ENCODE measurements at regions not wholly inside any gene's neighbourhood (a gene's known extent, or its start where the extent isn't known, plus 50 kb on each side); places are given as distances from the start of the nearest gene placed in this dataset.

- H3K4me3 ChIP-seq (ENCODE audit: low read depth, low read length) = no peak overlapping the region
- TF ChIP-seq CTCF (IDR thresholded peaks at IDR 0.05; ENCODE audit: borderline replicate concordance, insufficient read depth, low read depth, low read length) = no peak
Observed at GRCh38 chr9:28212979-28213378, 639.7 kb upstream of the C9orf72 start.

GRCh38 chr9:28215536-28216299 lies 642.4 kb upstream of the C9orf72 start:
- TF ChIP-seq CTCF (IDR thresholded peaks at IDR 0.05; ENCODE audit: borderline replicate concordance, insufficient read depth, low read depth, low read length) = no peak
- H3K4me3 ChIP-seq (ENCODE audit: low read depth, low read length) = no peak overlapping the region

GRCh38 chr9:28232686-28233085 lies 659.4 kb upstream of the C9orf72 start:
- no peak for TF ChIP-seq CTCF (IDR thresholded peaks at IDR 0.05; ENCODE audit: borderline replicate concordance, insufficient read depth, low read depth, low read length)
- no peak overlapping the region for H3K4me3 ChIP-seq (ENCODE audit: low read depth, low read length)

- TF ChIP-seq CTCF (IDR thresholded peaks at IDR 0.05; ENCODE audit: borderline replicate concordance, insufficient read depth, low read depth, low read length) = no peak
- no peak overlapping the region for H3K4me3 ChIP-seq (ENCODE audit: low read depth, low read length)
Observed at GRCh38 chr9:28234133-28234893, 661.0 kb upstream of the C9orf72 start.

GRCh38 chr9:28234894-28235277 lies 661.6 kb upstream of the C9orf72 start:
- no peak for TF ChIP-seq CTCF (IDR thresholded peaks at IDR 0.05; ENCODE audit: borderline replicate concordance, insufficient read depth, low read depth, low read length)
- H3K4me3 ChIP-seq (ENCODE audit: low read depth, low read length) = no peak overlapping the region

- H3K4me3 ChIP-seq (ENCODE audit: low read depth, low read length) = no peak overlapping the region
- no peak for TF ChIP-seq CTCF (IDR thresholded peaks at IDR 0.05; ENCODE audit: borderline replicate concordance, insufficient read depth, low read depth, low read length)
Observed at GRCh38 chr9:28249424-28249823, 676.1 kb upstream of the C9orf72 start.

GRCh38 chr9:28255174-28255573 lies 681.9 kb upstream of the C9orf72 start:
- H3K4me3 ChIP-seq (ENCODE audit: low read depth, low read length) = no peak overlapping the region
- TF ChIP-seq CTCF (IDR thresholded peaks at IDR 0.05; ENCODE audit: borderline replicate concordance, insufficient read depth, low read depth, low read length) = no peak

All from GM12875 (cell line).